ENCODE measurements at regions not wholly inside any gene's neighbourhood (a gene's known extent, or its start where the extent isn't known, plus 50 kb on each side); places are given as distances from the start of the nearest gene placed in this dataset.

DNA sequence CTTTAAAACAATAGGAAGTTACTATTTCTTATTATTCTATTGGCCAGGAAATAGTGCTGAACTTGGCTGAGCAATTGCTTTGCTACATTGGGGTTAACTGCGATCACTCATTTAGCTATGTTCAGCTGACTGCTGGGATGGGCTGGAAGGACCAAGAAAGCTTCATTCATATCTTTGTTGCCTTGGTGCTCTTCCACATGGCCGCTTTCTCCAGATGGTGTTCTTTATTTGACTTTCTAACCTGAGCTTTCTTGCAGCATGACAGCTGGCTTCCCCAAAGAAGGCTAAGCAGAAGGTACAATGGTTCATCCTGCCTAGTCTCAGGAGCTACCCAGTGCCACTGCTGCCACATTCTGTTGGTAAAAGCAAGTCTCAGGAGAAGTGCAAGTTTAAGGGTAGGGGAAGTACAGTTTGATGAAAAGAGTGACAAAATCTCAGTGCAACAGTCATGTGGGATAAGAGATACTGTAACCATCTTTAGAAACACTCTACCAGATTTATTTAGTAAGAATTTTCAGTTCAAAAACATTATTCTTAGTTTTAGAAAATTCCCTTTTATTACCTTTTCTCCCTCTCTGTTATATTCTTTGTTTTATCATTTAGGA lies 180.6 kb upstream of the RBMS1 start:
- TF ChIP-seq, protein P1, sequence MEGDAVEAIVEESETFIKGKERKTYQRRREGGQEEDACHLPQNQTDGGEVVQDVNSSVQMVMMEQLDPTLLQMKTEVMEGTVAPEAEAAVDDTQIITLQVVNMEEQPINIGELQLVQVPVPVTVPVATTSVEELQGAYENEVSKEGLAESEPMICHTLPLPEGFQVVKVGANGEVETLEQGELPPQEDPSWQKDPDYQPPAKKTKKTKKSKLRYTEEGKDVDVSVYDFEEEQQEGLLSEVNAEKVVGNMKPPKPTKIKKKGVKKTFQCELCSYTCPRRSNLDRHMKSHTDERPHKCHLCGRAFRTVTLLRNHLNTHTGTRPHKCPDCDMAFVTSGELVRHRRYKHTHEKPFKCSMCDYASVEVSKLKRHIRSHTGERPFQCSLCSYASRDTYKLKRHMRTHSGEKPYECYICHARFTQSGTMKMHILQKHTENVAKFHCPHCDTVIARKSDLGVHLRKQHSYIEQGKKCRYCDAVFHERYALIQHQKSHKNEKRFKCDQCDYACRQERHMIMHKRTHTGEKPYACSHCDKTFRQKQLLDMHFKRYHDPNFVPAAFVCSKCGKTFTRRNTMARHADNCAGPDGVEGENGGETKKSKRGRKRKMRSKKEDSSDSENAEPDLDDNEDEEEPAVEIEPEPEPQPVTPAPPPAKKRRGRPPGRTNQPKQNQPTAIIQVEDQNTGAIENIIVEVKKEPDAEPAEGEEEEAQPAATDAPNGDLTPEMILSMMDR (IDR thresholded peaks at IDR 0.05; ENCODE audit: insufficient read depth, missing control alignments): no peak
- DNase-seq (ENCODE audit: insufficient read length, low spot score) (no peak), FAIRE-seq (no peak)

DNA sequence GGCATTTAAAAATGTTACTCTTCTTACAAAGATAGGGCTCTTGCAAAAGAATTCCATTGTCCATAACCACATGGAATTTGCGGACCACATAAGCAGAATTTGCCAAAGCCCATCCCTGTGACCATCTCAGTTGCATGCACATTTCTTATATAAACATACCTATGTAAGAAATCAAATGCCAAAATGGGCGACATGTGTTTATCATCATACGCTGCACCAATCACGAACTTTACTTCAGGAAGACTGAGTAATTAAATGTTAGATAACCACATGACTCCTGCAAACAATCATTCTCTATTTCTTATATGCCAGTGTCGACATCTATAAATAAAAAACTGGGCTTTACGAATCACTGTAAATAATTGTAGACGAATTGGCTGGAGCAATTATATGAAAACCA lies 186.1 kb upstream of the RBMS1 start:
- FAIRE-seq: no peak

DNA sequence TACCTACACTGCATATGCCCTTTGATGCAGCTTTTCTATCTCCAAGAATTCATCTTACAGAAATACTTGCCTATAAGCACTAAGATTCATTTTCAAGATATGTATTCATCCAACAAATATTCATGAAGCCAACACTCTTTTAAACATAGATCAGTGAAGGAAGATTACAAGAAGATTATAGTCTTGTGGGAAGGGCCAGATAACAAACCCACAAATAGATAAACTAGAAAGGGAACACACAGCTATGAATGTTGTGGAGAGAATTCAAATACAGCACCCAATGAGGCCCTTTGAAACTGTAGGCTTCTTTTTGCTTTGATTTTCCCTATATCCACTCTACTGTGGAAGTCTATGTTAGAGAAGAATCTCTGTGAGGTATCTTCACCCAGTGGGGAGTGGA lies 186.7 kb upstream of the RBMS1 start:
- TF ChIP-seq, protein P1 (IDR thresholded peaks at IDR 0.05; ENCODE audit: insufficient read depth, missing control alignments): no peak
- no peak for FAIRE-seq
- no peak for DNase-seq (ENCODE audit: insufficient read length, low spot score)

More for the DNA sequence above, 186.1 kb upstream of the RBMS1 start:
- DNase-seq (ENCODE audit: insufficient read length, low spot score): no peak
- TF ChIP-seq, protein P1 (IDR thresholded peaks at IDR 0.05; ENCODE audit: insufficient read depth, missing control alignments): no peak

DNA sequence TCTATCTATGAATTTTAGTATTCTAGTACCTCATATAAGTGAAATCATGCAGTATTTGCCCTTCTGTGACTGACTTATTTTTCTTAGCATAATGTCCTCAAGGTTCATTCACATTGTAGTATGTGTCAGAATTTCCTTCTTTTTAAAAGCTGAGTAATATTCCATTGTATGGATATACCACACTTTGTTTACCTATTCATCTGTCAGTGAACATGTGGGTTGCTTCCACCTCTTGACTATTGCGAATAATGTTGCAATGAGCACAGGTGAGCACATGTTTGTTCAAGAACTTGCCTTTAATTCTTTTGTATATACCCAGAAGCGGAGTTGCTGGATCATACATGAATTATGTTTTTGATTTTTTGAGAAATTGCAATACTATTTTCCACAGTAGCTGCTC lies 187.4 kb upstream of the RBMS1 start:
- FAIRE-seq (no peak), DNase-seq (ENCODE audit: insufficient read length, low spot score) (no peak)
- TF ChIP-seq, protein P1 (IDR thresholded peaks at IDR 0.05; ENCODE audit: insufficient read depth, missing control alignments): no peak

DNA sequence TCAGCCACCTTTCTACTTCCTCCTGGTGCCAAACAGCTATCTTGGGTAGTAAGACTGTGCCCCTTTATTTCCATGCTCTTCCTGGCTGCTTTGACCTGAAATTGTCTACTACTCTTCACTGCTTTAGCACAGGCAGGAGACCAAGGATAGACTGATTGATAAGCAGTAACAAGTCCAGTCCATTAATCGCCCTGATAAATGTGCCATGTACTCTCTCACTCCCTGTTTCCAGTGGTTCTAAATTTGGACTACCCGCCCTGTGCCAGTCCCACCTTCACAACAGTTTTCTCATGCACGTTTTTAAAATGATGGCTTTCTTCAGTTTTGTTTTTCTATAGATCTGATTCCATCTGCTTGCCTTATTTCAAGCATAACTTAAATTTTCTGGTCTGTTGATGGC lies 189.6 kb upstream of the RBMS1 start:
- DNase-seq (ENCODE audit: insufficient read length, low spot score) (no peak), FAIRE-seq (no peak)
- TF ChIP-seq, protein P1 (IDR thresholded peaks at IDR 0.05; ENCODE audit: insufficient read depth, missing control alignments): no peak

DNA sequence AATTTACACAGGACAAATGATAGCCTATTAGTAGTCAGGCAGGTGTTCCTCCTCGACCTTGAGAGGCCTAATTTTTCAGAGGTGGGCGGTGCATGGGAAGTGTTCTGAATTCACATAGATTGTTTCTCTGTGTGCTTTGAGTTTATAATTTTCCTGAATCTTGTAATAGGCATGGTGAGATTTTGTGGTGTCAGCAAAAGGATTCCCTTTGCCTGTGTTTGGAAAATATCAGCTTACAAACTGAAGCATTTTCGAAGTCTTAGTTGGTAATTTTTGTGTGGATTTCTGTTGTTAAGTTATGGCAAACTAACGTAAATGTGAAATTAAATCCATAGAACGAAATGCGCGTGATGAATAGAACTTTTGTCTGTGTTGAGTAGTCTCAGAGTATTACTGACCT lies 194.0 kb upstream of the RBMS1 start:
- TF ChIP-seq, protein P1 (IDR thresholded peaks at IDR 0.05; ENCODE audit: insufficient read depth, missing control alignments): no peak
- DNase-seq (ENCODE audit: insufficient read length, low spot score): no peak
- no peak for FAIRE-seq

DNA sequence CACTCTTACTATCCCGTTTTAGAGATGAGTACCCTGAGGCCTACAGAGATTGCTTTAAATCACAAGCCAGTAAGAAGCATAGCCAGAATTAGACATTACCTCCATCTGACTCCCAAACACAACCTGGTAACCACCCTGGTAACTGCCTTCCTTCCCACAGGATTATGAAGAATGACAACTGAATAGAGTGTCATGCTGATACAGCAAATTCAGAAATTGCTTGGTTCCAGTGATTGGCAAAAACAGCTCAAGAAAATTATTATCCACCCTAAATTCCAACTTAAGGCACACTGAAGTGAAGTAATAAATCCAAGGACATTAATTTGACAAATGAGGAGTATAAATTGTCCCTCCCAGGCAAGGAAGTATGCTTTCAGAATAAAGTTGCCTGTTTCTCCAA lies 195.8 kb upstream of the RBMS1 start:
- TF ChIP-seq, protein P1 (IDR thresholded peaks at IDR 0.05; ENCODE audit: insufficient read depth, missing control alignments): no peak
- DNase-seq (ENCODE audit: insufficient read length, low spot score) (no peak), FAIRE-seq (no peak)

Data from D721Med (cell line).